Stimulated activated CD4-positive, alpha-beta T cell treated with anti-CD3 and anti-CD28 coated beads, TNF-alpha, amount 100 ng/mL, for 24 hours (primary cell): ENCODE measurements at regions not wholly inside any gene's neighbourhood (a gene's known extent, or its start where the extent isn't known, plus 50 kb on each side); places are given as distances from the start of the nearest gene placed in this dataset.

ENCODE experiments used
- DNase-seq, 3 experiments: peaks; one replicate each; pipeline ENCODE4 v3.0.0-alpha.2; 2020; ENCODE audit warnings: low read depth in 3 of 3

DNA sequence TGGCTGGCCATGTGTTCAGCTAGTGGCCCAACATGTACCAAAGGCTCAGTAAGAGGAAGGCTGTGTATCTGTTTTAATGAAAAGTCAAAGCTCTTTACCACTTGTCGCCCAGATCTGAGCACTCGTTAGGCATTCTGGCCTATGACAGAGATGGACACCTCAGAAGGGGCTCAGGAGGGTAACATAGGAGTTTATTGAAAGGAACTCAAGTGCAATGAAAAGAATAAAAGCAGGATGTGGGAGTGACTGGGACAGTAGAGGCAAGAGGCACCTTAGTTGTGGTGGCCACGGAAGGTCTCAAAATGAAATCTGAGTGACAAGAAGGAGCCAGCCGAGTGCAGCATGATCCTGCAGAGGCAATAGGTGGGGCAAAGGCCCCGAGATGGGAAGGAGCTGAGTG lies 309.7 kb downstream of the MN1 start:
- DNase-seq, result no peak

DNA sequence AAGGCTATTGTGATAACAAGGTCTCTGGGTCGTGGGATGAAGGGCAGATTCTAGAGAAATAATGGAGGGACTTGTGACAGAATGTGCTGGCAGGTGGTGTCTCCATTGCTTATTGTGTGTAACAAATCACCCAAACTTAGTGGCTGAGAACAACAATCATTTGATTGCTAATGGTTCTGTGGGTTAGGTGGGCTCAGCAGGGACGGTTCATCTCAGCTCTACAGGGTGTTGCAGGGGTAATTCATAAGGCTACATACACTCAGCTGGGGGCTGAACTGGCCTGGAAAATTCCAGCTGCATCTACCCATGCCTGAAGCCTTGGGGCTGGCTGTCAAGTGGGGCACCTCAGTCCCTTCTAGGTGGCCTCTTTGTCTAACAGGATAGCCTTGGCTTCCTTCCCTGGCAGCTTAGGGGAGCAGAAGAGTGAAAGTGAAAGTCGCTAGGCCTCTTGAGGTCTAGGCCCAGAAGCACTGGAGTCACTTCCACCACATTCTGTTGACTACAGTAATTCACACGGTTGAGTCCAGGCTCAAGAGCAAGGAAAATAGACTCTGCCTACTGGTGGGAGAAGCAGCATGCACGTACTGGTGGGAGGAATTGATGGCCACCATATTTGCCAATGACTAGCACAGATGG lies 308.9 kb downstream of the MN1 start:
- no peak for DNase-seq

DNA sequence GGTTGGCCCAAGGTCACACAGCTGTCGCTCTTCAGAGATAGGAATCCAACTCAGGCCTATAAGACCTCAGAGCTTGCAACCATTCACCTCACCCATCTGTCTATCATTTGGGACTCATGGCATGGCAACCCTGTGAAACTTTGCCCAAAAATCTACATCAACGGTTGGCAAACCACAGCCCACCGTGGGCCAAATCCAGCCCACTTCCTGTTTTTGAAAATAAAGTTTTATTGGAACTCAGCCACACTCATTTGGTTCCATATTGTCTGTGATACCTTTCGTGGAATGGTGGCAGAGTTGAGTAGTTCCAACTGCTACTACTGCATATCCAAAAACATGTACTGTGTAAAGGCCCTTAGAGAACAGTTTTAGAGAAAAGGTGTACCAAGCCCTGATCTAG lies 307.8 kb downstream of the MN1 start:
- DNase-seq, result no peak

DNA sequence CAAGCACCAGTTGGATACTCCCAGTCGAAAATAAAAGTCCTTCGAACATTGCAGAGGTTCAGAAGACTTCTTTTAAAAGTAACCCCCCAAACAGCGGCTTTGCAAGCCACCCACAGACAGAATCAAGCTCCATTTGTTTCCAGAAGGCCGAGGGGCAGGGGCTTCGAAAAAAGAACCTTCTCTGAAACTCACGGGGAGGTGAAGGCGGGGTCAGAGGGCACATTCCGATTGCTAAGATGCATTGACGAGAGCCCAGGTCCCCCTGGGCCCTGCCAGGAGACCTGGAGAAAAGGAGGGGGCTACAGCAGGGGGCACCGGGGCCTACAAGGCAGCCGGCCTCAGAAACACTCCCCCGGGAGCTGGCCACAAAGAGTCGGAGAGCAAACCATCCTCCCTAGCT lies 306.8 kb downstream of the MN1 start:
- DNase-seq, result no peak

DNA sequence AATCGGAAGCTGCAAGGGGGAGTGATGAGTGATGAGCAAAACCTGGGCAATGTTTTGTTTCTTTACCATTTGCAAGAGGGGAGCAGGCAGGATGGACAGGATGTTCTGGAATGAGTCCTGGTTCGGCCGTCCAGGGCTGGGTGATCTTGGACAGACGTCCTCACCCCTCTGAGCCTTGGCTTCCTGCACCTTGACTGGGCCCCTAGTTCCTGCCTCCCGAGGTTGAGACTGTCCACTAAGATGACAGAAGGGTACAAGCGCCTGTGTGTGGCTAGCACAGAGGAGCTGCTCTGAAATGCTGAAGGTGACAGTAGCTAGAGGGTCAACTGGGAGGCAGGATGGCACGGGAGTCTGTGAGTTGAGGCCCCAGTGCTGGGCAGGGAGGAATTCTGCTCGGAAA lies 306.2 kb downstream of the MN1 start:
- DNase-seq, result no peak

DNA sequence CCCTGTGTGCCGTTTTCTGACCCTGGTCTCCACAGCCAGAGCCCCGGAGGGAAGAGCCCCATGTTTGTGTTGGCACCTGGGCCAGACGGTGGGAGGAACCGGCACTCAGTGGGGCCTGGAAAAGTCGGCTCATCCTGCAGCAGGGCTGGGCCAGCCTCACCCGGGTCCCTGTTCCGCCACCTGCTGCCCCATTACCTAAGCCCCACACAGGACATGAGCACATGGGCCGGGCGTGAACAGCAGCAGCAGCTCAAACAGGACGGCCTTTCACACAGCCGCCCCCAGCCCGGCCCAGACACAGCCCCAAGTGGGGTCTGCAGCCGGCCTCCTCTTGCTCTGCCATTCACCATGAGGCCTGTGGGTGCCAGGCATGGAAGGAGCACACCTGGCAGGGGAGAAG lies 302.4 kb downstream of the MN1 start:
- no peak for DNase-seq

DNA sequence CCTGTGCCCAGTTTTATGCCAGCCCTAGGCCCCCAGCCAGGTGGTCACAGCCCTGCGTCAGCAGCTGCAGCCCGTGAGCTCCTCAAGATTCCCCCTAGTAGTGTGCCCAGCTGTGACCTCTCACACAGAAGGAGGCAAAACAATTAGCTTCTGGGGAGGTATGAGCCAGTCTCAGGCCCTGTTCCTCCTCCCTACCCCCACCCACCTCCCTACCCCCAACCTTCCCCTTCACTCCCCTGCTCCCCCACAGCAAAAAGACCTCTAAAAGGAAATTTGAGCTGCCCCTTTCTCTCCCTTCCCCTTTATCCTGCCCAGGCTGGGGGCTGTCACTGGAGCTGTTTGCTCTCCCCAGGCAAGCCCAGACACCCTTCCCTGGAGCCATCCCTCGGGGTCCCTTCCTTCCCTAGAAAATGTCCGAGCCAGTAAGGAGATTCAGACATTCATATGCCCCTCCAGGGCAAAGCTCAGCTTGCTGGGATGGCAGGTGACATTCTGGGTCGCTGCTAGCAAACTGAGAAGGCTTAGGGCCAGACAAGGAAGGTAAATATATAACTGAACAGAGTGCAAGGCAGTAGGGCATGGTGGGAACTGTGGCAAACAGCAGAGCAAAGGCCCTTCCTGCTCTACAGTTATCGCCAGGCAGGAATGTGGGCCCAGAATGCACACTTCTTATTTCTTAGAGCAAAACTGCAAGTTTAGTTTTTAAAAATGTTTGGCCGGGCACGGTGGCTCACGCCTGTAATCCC lies 300.2 kb downstream of the MN1 start:
- DNase-seq, result no peak

DNA sequence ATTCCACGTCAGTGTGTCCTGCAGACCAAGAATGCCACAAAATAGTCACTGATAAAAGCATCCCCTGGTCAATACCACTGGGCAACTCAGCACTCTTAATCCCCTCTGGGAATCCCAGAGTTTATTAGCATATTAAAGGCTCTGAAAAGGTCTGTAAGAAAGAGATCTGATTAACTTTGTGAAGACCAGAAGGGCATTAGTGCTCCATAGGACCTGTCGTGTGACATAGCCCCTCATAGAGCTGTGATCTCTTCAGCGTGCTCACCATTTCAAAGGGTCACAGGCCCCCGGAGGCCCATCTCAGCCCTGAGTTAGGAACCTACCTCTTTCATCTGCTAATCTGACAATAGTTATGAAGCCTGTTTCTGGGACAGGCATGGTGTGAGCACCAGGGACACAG lies 299.2 kb downstream of the MN1 start:
- DNase-seq, result no peak

DNA sequence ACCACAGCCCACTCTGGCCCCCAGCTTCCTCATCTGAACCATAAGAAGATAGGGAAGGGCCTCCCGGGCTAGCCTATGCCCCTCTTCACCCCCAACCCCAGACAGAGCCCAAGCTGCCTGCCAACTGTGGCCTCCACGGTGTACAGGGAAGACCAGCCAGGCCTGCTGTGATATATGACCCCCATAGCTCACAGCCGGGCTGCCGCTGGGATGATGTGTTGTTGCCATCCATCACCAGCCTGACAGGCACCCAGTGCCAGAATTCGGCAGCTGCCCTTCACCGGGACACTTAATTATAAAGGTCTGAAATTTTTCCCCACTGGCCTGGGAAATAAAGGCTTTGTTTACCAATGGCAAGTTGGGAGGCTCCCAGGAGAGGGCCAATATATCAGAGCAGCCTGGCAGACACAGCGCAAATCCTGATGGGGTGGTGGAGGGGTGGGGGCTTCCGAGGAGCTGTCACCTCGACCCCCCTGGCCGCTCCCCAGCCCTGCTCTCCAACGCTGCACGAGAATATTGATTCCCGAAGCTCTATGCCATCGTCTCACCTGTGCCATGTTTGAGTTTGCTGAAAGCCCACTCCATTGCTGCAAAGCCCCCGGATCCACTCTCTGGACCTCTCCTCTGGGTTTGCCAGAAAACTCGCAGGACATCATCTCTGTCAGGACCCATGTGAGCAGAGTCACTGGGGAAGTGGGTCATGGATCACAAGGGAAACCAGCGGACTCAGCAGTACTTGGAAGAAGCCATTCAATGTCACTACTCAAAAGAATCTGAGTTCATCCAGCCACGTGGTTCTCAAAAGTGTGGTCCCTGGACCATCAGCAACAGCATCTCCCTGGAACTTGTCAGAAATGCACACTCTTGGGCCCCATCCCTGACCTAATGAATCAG lies 296.9 kb downstream of the MN1 start:
- no peak for DNase-seq

DNA sequence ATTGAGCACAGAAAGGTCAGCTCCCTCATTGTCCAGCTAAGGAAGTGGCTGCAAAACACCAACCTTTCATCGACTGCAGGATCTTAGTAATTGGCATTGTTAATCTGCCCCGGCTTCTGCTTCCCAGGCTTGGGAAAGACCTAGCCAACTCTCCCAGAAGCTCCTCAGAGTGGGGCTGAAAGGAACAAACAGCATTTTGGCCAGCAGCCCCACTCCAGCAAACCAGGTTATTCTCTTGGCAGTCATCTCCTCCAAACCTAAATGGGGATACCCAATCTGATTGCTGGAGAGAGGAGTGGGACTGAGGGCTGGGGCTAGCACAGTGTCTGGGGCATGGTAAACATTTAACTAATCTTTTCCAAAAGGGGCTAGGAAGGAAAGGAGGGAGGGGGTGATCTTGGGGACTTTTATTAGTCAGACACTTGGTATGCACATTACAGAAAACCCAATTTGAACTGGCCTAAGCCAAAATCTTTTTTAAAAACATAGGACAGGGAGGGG lies 294.4 kb downstream of the MN1 start:
- no peak for DNase-seq

DNA sequence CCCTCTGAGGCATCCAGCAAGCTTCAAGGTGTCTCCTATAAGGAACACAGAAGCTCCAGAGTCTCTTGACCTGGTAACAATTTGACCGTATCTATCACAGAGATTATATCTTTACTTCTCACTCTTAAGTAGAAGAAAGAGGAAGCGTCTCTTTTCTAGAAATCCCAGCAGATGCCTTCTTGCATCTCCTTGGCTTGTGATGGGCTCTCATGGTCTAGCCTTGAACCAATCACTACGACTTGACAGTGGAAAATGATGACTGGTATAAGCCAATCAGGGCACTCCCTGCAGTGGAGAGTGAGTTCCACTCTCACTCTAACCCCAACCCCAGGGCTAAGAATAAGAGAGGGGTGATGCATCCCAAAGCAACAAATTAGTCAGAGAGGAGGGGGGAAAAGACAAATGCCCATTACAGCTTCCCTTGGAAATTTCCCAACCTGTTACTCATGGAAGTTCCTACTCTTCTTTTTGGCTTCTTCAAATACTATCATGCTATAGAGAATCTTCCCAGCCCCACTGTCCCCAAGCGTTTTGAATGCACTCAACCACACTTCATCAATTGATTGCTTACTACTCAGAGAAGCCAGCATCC lies 293.5 kb downstream of the MN1 start:
- DNase-seq, result no peak

DNA sequence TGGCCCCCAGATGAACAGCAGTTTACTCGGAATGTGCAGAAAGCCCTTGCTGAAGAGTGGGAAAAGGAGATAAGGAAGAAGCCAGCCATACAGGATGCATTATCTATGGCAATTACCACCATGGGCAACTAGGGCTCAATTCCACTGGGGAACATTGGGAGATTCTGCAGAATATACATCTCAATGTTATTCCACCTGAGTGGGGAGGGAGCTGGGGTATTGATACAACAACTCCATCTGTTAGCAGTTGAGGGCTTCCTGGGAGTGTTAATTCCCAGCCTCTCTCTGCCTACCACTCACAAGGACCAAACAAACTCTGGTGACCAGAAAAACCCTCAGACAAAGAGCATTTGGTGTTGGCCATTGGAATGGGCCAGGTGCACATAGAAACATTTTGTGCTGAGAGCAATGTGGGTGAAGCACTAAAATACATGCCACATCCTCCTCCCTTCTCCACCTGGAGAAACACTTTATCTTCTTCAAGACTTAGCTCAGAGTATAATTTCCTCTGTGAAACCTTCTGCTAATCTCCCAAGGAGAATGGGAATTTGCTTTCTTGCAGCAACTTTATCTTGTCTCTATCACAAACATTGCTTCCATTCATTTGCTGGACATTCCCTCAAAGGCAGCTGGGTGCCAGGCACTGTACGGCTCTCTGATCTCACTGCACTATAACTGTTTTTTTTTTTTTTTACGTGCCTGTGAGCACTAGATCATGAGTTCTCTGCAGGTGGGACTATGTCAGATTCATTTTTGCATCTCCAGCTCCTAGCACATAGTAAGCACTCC lies 292.2 kb downstream of the MN1 start:
- no peak for DNase-seq

DNA sequence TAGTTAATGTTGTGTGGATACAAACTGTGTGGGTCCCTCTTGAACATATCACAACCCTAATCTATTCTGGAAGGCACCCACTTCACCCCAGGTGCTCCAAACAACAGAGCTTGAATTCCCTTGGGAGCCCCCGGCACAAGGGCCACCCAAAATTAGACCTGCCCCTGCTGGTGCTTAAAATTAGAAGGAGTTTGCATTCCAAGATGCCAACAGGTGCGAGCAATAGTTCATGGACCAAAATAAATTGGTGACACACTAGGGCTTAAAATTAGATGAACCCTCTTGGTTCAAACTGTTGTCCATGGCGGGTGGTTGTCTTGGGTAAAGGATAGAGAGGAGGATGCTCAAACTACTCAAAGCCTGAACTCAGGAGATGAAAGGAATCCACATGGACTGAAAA lies 291.5 kb downstream of the MN1 start:
- no peak for DNase-seq

DNA sequence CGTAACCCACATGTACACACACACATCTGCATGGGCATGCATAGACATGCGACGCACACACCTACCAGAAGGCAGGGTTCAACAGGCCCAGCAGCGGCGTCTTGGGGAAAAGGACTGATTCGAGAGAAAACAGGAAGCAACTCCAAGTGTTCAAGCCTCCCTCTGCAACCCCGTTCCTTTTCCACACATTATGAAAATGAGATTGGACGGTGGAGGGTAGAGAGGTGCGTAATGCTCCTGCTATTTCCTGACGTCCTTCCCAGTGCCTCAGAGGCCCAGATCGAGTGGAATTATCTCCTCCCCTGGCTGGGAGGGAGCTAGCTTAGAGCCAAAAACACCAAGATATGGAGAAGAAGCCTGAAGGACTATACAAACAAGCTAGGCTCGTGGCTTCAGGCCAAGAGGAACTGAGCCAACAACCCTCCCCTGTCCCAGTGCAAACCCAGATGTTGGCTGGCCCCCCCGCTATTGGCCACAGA lies 289.2 kb downstream of the MN1 start:
- no peak for DNase-seq

DNA sequence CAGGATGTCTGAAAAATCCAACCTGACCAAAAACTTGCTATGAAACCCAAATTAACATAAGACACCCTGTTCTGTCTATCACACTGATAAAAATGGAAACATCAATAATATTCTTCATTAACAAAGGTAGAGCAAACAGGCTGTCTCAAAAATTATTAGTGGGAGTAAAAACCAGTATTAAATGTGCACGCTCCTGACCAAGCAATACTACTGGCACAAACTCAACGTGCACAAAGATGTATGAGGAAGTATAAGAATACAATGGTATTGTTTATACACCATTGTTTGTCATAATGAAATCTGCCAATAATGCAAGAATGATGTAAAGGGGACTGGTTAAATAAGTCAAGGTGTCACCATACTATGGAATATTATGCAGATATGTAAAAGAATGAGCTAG lies 288.5 kb downstream of the MN1 start:
- no peak for DNase-seq

DNA sequence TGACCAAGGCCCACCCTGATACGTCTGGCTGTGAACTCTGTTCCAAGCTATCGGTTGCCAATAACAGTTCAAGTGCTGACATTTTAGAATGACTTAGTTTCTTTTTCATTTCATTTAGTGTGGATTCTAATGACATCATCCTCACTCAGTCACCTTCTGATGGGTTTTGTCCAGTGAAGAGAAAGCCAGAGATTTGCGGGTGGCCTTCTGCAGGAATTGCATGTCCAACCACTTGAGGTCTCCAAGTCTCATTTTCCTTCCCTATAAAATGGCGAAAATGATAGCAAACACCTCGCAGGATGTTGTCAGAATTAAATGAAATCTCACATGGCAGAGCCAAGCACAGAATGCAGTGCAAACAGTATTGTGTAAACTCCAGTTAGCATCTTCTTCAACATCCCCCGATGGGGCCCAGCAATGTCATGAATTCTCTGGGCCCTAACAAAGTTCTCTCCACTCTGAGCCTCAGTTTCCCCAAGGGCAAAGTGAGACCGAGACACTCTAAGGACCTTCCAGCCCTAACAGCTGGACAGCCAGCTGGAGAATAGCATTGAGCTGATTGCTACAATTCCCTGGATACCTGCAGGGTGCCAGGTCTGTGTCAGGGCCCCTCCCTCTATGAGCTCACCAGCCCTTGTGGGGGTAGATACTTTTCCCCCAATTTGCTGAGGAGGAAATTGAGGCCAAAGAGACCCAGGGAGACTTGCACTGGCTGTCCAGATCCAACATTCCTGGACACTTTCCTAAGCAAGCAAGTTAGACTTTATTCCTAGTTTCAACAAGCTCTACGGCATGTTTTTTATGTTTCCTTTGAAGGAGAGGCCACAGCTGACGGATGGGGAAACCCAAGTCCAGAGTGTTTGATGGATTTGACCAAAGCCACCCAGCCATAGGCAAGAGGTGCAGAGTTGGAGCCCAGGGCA lies 286.7 kb downstream of the MN1 start:
- no peak for DNase-seq

DNA sequence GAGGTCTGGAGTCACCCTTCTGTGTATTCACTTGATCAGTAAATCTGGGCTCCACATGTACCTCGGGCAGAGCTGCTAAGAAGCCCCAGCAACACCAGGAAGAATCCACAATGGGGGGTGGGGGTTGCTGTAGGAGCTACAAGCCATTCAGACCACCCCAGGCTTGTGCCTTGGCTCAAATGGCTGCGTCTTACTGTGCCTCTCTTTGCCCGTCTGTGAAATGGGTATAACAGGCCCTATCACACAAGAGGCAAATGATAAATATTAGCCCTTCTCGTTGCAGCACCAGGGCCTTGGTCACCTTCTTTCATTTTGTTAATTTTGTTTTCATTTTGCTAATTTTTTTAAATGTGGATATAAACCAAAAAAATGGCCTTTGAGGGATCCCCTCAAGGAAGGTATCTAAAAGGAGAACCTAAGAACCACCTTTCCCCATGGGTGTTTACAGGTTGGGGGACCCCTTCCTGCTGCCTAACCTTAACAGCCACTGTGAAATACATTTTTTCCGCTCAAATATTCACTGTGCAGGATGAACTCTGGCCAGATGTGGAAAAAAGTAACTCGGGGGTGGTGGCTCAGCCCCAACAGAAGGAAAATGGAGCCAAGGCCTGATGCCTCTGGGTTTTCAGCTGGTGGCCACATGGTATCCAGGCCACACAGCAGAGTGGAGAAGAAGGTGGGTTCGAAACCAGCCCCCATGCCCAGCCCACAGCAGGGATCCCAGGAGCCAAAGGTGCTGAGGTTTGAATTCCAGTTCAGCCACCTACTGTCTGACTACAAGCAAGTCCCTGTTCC lies 284.0 kb downstream of the MN1 start:
- no peak for DNase-seq

DNA sequence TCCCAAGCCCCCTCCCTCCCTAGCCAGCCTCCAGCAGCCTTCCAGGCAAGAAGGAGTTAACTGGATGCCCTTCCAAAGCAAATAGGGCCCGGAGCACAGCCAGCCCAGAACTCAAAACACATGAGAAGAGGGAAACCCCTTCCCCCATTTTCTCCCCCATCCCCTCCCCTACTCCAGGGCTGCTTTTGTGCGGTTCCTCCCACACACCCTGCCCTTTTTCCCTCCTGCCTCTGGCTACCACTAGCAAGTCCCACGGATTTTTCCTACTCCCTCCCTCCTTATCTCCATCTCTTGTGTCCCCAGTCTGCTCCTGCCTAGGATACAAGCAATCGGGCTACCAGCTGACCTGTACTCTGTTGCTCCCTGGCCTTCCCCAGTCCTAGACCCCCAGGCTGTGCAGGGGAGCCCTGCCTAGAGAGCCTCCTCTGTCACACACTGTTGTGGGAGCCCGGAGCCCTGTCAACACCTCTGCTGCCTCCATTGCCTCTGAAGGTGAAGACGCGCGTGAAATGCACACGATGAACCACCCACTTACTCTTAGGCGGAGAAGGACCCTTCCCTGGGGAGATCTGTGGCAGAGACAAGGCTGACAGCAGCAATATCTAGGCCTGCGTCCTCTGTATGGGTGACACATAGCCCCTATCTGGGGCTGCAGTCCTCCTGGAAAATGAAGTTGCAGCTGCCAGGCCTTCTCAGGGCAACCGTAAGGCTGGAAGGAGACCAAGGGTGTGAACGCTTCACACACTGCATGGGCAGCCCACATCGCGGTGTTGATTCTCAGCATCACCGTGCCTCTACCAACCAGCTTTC lies 282.8 kb downstream of the MN1 start:
- DNase-seq, result no peak
